CD14-positive monocyte (primary cell): ENCODE measurements at regions not wholly inside any gene's neighbourhood (a gene's known extent, or its start where the extent isn't known, plus 50 kb on each side); places are given as distances from the start of the nearest gene placed in this dataset.
A peak's percentile ranks its signal among the peaks of the same experiment; 100 is the strongest.

Experiments
- DNase-seq, 3 donors: peaks; one replicate each; pipeline ENCODE4 v3.0.0-alpha.2; 2011 to 2022
- H2AFZ ChIP-seq: 2 replicates; pipeline ENCODE4 v1.6.0; 2012; ENCODE audit warnings: mild to moderate bottlenecking, low read depth, low read length, inconsistent platforms; ENCODE audit not compliant: insufficient read depth, poor library complexity, severe bottlenecking
- H3K27ac ChIP-seq, 2 donors: 1 replicate in 1 of 2; 2 replicates in 1 of 2; pipeline ENCODE4 v1.5.1; 2012 to 2013; ENCODE audit warnings: low read length in 2 of 2, control low read depth in 1 of 2, inconsistent platforms in 1 of 2, low read depth in 1 of 2, mild to moderate bottlenecking in 1 of 2
- H3K27me3 ChIP-seq, 2 donors: one replicate each; pipeline versions ENCODE4 v1.6.0 to v1.6.1; 2011 to 2013; ENCODE audit warnings: low read length in 2 of 2; ENCODE audit not compliant: control insufficient read depth in 2 of 2, insufficient read depth in 2 of 2
- H3K36me3 ChIP-seq, 2 donors: replicated peaks in 1 of 2; 1 replicate in 1 of 2; 2 replicates in 1 of 2; pipeline versions ENCODE4 v1.5.1 to v1.6.1; 2012 to 2013; ENCODE audit warnings: low read length in 2 of 2, control low read depth in 1 of 2, inconsistent platforms in 1 of 2, mild to moderate bottlenecking in 1 of 2; ENCODE audit not compliant: insufficient read depth in 2 of 2, control insufficient read depth in 1 of 2
- H3K4me1 ChIP-seq, 2 donors: 1 replicate in 1 of 2; 2 replicates in 1 of 2; pipeline versions ENCODE4 v1.5.1 to v1.6.1; 2012 to 2013; ENCODE audit warnings: low read length in 2 of 2, control low read depth in 1 of 2, inconsistent platforms in 1 of 2, mild to moderate bottlenecking in 1 of 2, moderate library complexity in 1 of 2; ENCODE audit not compliant: insufficient read depth in 2 of 2, control insufficient read depth in 1 of 2
- H3K4me2 ChIP-seq: replicated peaks from 2 replicates; pipeline ENCODE3; 2012; ENCODE audit warnings: low read length, moderate library complexity, mild to moderate bottlenecking; ENCODE audit not compliant: poor library complexity, severe bottlenecking; ENCODE audit errors: extremely low read depth
- H3K4me3 ChIP-seq, 3 experiments: fragments of 200-600 bp in 1 of 3; sonication (generic) in 1 of 3; replicated peaks in 1 of 3; 1 replicate in 2 of 3; 2 replicates in 1 of 3; pipeline ENCODE4 v1.5.1; 2011 to 2013; ENCODE audit warnings: low read length in 3 of 3, mild to moderate bottlenecking in 3 of 3, control low read depth in 2 of 3, low read depth in 2 of 3, inconsistent platforms in 1 of 3, moderate library complexity in 1 of 3
- H3K79me2 ChIP-seq: 2 replicates; pipeline ENCODE4 v1.6.0; 2012; ENCODE audit warnings: mild to moderate bottlenecking, control low read depth, inconsistent platforms, low read length, moderate library complexity; ENCODE audit not compliant: insufficient read depth
- H3K9ac ChIP-seq: 2 replicates; pipeline ENCODE4 v1.6.0; 2017; ENCODE audit warnings: low read length, mild to moderate bottlenecking; ENCODE audit not compliant: insufficient read depth, poor library complexity, severe bottlenecking
- H3K9me3 ChIP-seq, 2 donors: replicated peaks in 1 of 2; 1 replicate in 1 of 2; 2 replicates in 1 of 2; pipeline versions ENCODE4 v1.5.1 to v1.6.1; 2012 to 2013; ENCODE audit warnings: low read length in 2 of 2, control low read depth in 1 of 2; ENCODE audit not compliant: control insufficient read depth in 1 of 2, insufficient read depth in 1 of 2
- H4K20me1 ChIP-seq: 2 replicates; pipeline ENCODE4 v1.6.0; 2012; ENCODE audit warnings: mild to moderate bottlenecking, low read length, control low read depth, moderate library complexity; ENCODE audit not compliant: insufficient read depth
- H3K27ac Mint-ChIP-seq, 7 donors: one replicate each; pipeline ENCODE4 v1.8.0; 2020; ENCODE audit warnings: mild to moderate bottlenecking in 7 of 7, mixed read lengths in 7 of 7, moderate library complexity in 6 of 7, inconsistent platforms in 2 of 7
- H3K27me3 Mint-ChIP-seq, 3 donors: one replicate each; pipeline ENCODE4 v1.8.0; 2021 to 2022; ENCODE audit warnings: low read depth in 3 of 3, mild to moderate bottlenecking in 3 of 3, mixed read lengths in 3 of 3, moderate library complexity in 3 of 3, inconsistent platforms in 1 of 3
- H3K36me3 Mint-ChIP-seq, 2 donors: one replicate each; pipeline ENCODE4 v1.8.0; 2020; ENCODE audit warnings: mixed read lengths in 2 of 2, inconsistent platforms in 1 of 2, mild to moderate bottlenecking in 1 of 2
- H3K4me1 Mint-ChIP-seq: one replicate; pipeline ENCODE4 v1.8.0; 2020; ENCODE audit warnings: mild to moderate bottlenecking, mixed read lengths
- H3K4me3 Mint-ChIP-seq, 2 donors: one replicate each; pipeline ENCODE4 v1.8.0; 2020; ENCODE audit warnings: mild to moderate bottlenecking in 2 of 2, mixed read lengths in 2 of 2, moderate library complexity in 1 of 2
- H3K9me3 Mint-ChIP-seq, 7 donors: one replicate each; pipeline ENCODE4 v1.8.0; 2020 to 2022; ENCODE audit warnings: mixed read lengths in 7 of 7, mild to moderate bottlenecking in 6 of 7, moderate library complexity in 6 of 7, inconsistent platforms in 2 of 7
- WGBS: methylation state at CpG from one replicate; pipeline ENCODE4 v1.1.5; 2013; ENCODE audit warnings: missing lambda C conversion rate; ENCODE audit not compliant: insufficient coverage; 5-methylcytosine and 5-hydroxymethylcytosine counted together
- intact Hi-C, 2 donors: fragments of 100-400 bp; cut with micrococcal nuclease; formaldehyde crosslinking; loops; one replicate each; pipeline versions ENCODE4 v1.15.0 to v1.15.1; 2023
- TF ChIP-seq, protein P1 (sequence below): fragments of 200-600 bp; IDR thresholded peaks from one replicate; pipeline ENCODE4 v1.8.0; 2022; ENCODE audit warnings: antibody characterized with exemption, mild to moderate bottlenecking

DNA sequence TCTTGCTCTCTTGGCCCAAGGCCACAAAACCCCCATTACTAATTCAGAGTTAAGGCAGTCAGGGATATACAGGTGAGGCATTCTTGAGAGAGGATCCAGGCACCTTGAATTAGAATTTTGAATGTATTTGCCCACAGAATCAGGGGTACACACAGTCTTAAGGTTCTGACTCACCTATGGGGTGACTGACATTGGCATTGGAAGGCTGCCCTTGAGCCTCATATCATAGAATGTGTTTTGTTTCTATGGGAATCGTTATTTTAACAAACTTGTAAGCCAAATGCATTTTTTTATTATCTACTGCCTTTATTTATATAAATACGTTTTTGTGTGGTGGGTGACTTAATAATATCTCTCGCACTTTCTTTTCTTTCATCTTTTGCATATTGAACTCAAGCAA, 218.6 kb upstream of the CITED2 start:
- H3K4me2 ChIP-seq: no peak overlapping the region
- H3K27me3 ChIP-seq: no peaks in the 10 kb centered on the region
- H3K4me1 ChIP-seq: peaks cover 33 to 48% of the 10 kb centered on the region in 2 donors
- H3K79me2 ChIP-seq: no peaks in the 10 kb centered on the region
- H3K36me3 Mint-ChIP-seq: no peaks in the 10 kb centered on the region
- H3K27ac Mint-ChIP-seq: peak overlapping the region in 1 of 7 donors; percentile 49
- H3K4me1 Mint-ChIP-seq: peaks cover 54% of the 10 kb centered on the region
- TF ChIP-seq, protein P1, sequence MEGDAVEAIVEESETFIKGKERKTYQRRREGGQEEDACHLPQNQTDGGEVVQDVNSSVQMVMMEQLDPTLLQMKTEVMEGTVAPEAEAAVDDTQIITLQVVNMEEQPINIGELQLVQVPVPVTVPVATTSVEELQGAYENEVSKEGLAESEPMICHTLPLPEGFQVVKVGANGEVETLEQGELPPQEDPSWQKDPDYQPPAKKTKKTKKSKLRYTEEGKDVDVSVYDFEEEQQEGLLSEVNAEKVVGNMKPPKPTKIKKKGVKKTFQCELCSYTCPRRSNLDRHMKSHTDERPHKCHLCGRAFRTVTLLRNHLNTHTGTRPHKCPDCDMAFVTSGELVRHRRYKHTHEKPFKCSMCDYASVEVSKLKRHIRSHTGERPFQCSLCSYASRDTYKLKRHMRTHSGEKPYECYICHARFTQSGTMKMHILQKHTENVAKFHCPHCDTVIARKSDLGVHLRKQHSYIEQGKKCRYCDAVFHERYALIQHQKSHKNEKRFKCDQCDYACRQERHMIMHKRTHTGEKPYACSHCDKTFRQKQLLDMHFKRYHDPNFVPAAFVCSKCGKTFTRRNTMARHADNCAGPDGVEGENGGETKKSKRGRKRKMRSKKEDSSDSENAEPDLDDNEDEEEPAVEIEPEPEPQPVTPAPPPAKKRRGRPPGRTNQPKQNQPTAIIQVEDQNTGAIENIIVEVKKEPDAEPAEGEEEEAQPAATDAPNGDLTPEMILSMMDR: no peak
- no peak overlapping the region for H3K4me3 ChIP-seq
- H3K9ac ChIP-seq: no peak overlapping the region
- H3K27ac ChIP-seq: no peak overlapping the region
- no CpG with 5 or more reads among the region's 3 CpGs for WGBS
- H3K9me3 ChIP-seq: no peaks in the 10 kb centered on the region
- no peaks in the 10 kb centered on the region for H3K9me3 Mint-ChIP-seq
- no peak overlapping the region for H3K4me3 Mint-ChIP-seq
- intact Hi-C loops: no loop called here
- DNase-seq: no peak
- H4K20me1 ChIP-seq: no peaks in the 10 kb centered on the region
- no peaks in the 10 kb centered on the region for H3K27me3 Mint-ChIP-seq
- no peak overlapping the region for H2AFZ ChIP-seq
- no peaks in the 10 kb centered on the region for H3K36me3 ChIP-seq

DNA sequence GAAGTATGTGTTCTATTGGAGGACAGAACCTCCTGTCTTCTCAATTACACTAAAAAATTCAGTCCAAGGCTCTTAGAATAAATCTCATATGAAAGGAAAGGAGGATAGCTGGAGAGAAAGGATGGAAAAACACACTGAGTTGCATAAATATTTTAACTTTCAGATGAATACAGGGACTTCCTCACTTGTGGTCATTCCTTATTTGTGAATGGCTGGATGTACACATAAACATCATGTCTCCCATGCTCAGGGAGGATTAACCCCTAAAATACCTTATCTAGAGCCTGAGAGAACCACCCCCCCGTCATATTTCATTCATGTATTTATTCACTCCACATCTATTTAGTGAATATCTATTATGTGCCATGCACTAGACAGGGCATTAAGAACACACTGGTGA, 217.6 kb upstream of the CITED2 start:
- H3K4me2 ChIP-seq: peak overlapping the region; percentile 38
- H3K27ac Mint-ChIP-seq: peak overlapping the region in 2 of 7 donors; percentile 10 to 79
- no peaks in the 10 kb centered on the region for H3K27me3 Mint-ChIP-seq
- TF ChIP-seq, protein P1: no peak
- no peaks in the 10 kb centered on the region for H3K36me3 ChIP-seq
- peak overlapping the region in 1 of 2 donors; percentile 5 for H3K27ac ChIP-seq
- H3K79me2 ChIP-seq: no peaks in the 10 kb centered on the region
- intact Hi-C loops: no loop called here
- H3K36me3 Mint-ChIP-seq: no peaks in the 10 kb centered on the region
- peaks cover 0 to 3% (median 0%) of the 10 kb centered on the region in 7 donors for H3K9me3 Mint-ChIP-seq
- H4K20me1 ChIP-seq: no peaks in the 10 kb centered on the region
- no peak for DNase-seq
- H3K4me1 ChIP-seq: peaks cover 25 to 37% of the 10 kb centered on the region in 2 donors
- no peak overlapping the region for H2AFZ ChIP-seq
- no peak overlapping the region for H3K9ac ChIP-seq
- H3K9me3 ChIP-seq: no peaks in the 10 kb centered on the region
- H3K4me3 Mint-ChIP-seq: peak overlapping the region in 1 of 2 donors; percentile 54
- no peaks in the 10 kb centered on the region for H3K27me3 ChIP-seq
- H3K4me3 ChIP-seq: peak overlapping the region in 1 of 3 experiments; percentile 11
- no CpG with 5 or more reads among the region's 1 CpG for WGBS
- H3K4me1 Mint-ChIP-seq: peaks cover 43% of the 10 kb centered on the region
